ENCODE measurements at regions not wholly inside any gene's neighbourhood (a gene's known extent, or its start where the extent isn't known, plus 50 kb on each side); places are given as distances from the start of the nearest gene placed in this dataset.

GRCh38 chr6:44049989-44050871 is 77.0 kb downstream of the MRPL14 start:
- no peak for DNase-seq (ENCODE audit: low read depth)

GRCh38 chr6:44049163-44049988 is 77.9 kb downstream of the MRPL14 start:
- DNase-seq (ENCODE audit: low read depth), result no peak

GRCh38 chr6:44048277-44048676 is 79.0 kb downstream of the MRPL14 start:
- DNase-seq (ENCODE audit: low read depth), result no peak

GRCh38 chr6:44047801-44048200 is 79.5 kb downstream of the MRPL14 start:
- DNase-seq (ENCODE audit: low read depth), result no peak

GRCh38 chr6:44047179-44047546 is 80.1 kb downstream of the MRPL14 start:
- no peak for DNase-seq (ENCODE audit: low read depth)

- no peak for DNase-seq (ENCODE audit: low read depth)
Measured at GRCh38 chr6:44046516-44047178, 80.6 kb downstream of the MRPL14 start.

- DNase-seq (ENCODE audit: low read depth), result no peak
Measured at GRCh38 chr6:44045672-44046015, 81.6 kb downstream of the MRPL14 start.

- no peak for DNase-seq (ENCODE audit: low read depth)
Measured at GRCh38 chr6:44044940-44045671, 82.1 kb downstream of the MRPL14 start.

- DNase-seq (ENCODE audit: low read depth), result no peak
Measured at GRCh38 chr6:44044154-44044539, 83.1 kb downstream of the MRPL14 start.

GRCh38 chr6:44043479-44044153 is 83.6 kb downstream of the MRPL14 start:
- DNase-seq (ENCODE audit: low read depth), result no peak

GRCh38 chr6:44042989-44043478 is 84.2 kb downstream of the MRPL14 start:
- no peak for DNase-seq (ENCODE audit: low read depth)

GRCh38 chr6:44042261-44042988 is 84.8 kb downstream of the MRPL14 start:
- no peak for DNase-seq (ENCODE audit: low read depth)

GRCh38 chr6:44041461-44042260 is 85.6 kb downstream of the MRPL14 start:
- DNase-seq (ENCODE audit: low read depth), result no peak

GRCh38 chr6:44040786-44041185 is 86.5 kb downstream of the MRPL14 start:
- no peak for DNase-seq (ENCODE audit: low read depth)

GRCh38 chr6:44039839-44040350 is 87.4 kb downstream of the MRPL14 start:
- DNase-seq (ENCODE audit: low read depth), result no peak

- DNase-seq (ENCODE audit: low read depth), result no peak
Measured at GRCh38 chr6:44039191-44039719, 88.0 kb downstream of the MRPL14 start.

GRCh38 chr6:44038543-44039065 is 88.6 kb downstream of the MRPL14 start:
- no peak for DNase-seq (ENCODE audit: low read depth)

GRCh38 chr6:44037847-44038542 is 89.3 kb downstream of the MRPL14 start:
- DNase-seq (ENCODE audit: low read depth), result no peak
